Lower leg skin (tissue), 3 donors: ENCODE measurements at regions not wholly inside any gene's neighbourhood (a gene's known extent, or its start where the extent isn't known, plus 50 kb on each side); places are given as distances from the start of the nearest gene placed in this dataset.

Experiments
- CTCF ChIP-seq, 3 donors: fragments of 450-650 bp; IDR thresholded peaks; one replicate each; pipeline ENCODE4 v1.5.1; 2016; ENCODE audit warnings: antibody characterized with exemption in 3 of 3, mild to moderate bottlenecking in 3 of 3, moderate library complexity in 2 of 3
- POLR2A ChIP-seq, 2 donors: fragments of 450-650 bp; IDR thresholded peaks; one replicate each; pipeline ENCODE4 v1.6.1; 2016 to 2017; ENCODE audit warnings: antibody characterized with exemption in 2 of 2, mild to moderate bottlenecking in 1 of 2, moderate library complexity in 1 of 2

GRCh38 chrX:94400488-94400887, 726.5 kb downstream of the FAM133A start:
- no peak for TF ChIP-seq CTCF (IDR thresholded peaks at IDR 0.05)
- TF ChIP-seq POLR2A (IDR thresholded peaks at IDR 0.05), result no peak
